PFSK-1 (cell line): ENCODE measurements at regions not wholly inside any gene's neighbourhood (a gene's known extent, or its start where the extent isn't known, plus 50 kb on each side); places are given as distances from the start of the nearest gene placed in this dataset.

Experiments used
- FOXP2 ChIP-seq: optimal IDR thresholded peaks from 2 replicates; pipeline ENCODE3; 2011; ENCODE audit warnings: borderline replicate concordance, control low read depth, inconsistent platforms; ENCODE audit not compliant: insufficient read depth; ENCODE audit errors: extremely low read length, extremely low read depth
- POLR2AphosphoS5 ChIP-seq: IDR thresholded peaks from 2 replicates; pipeline ENCODE4 v1.6.1; 2012; ENCODE audit warnings: low read depth, mild to moderate bottlenecking, control low read depth, low read length, moderate library complexity
- REST ChIP-seq, 2 experiments: IDR thresholded peaks; 2 replicates each; pipeline versions ENCODE4 v1.6.1 to v1.8.0; 2011 to 2012; ENCODE audit warnings: low read depth in 2 of 2, low read length in 2 of 2, control low read depth in 1 of 2, inconsistent platforms in 1 of 2, mild to moderate bottlenecking in 1 of 2, moderate library complexity in 1 of 2; ENCODE audit not compliant: insufficient read depth in 1 of 2
- SIN3A ChIP-seq: IDR thresholded peaks from 2 replicates; pipeline ENCODE4 v1.6.1; 2012; ENCODE audit warnings: mild to moderate bottlenecking, low read length, moderate library complexity, borderline replicate concordance; ENCODE audit not compliant: insufficient read depth
- TAF1 ChIP-seq: IDR thresholded peaks from 2 replicates; pipeline ENCODE4 v1.6.1; 2012; ENCODE audit warnings: low read length, control low read depth, borderline replicate concordance; ENCODE audit not compliant: insufficient read depth

DNA sequence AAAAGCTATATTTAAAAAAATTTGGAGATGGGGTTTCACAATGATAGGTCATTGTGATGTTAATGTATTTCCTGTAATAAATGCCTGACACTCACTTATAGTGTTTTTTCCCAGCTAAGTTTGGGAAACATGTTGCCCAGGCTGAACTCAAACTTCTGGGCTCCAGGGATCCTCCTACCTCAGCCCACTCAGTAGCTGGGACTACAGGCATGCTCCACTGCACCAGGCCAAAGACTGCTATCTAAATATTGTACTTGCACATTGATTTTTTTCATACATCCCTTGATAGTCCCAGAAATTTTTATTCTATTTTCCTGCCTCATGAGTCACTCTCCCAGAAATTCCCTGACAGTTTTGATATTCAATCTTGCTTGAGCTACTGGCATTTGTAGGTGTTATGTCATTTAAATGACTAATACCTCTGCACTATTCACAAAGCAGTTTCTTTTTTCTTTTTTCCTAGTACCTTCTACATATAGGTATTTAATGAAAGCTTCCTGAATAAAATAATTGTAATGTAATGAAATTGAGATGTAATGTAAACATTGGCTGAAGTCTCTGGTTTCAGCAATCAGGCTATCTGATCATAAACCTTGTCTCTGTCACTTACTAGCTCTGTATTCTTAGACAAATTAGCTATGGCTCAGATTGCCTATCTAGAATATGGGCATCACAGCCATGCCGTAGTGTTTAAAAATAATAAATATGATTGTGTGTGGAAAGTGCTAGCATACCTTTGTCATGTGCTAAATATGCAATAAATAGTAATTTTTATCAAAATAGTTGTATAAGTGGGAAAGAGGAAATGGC lies 1973.0 kb upstream of the AGA start:
- TF ChIP-seq FOXP2 (no peak), POLR2AphosphoS5 (no peak), REST (IDR thresholded peaks at IDR 0.05; ENCODE audit: insufficient read depth in 1 of 2, low read depth in 2 of 2, low read length in 2 of 2) (no peak), SIN3A (no peak), TAF1 (no peak)

DNA sequence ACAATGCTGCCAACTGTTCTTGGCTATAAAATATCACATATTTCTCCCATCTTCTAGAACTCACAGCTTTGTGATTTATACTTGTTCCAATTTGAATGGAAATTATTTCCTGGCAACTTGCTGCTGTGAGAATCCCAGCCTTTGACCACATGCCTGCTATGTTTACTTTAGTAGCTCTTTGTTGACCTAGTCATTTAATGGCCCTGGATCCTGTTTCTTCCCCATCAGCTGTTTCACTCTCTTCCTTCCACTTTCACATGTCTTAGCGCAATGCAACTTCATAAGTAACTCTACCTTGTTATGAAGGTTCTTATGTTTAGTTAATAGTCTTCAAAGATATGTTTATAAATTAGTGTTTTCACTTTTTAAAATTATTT lies 1973.6 kb upstream of the AGA start:
- TF ChIP-seq POLR2AphosphoS5 (no peak), SIN3A (peak; percentile 76; the same call in 1 of the 2 replicates)

DNA sequence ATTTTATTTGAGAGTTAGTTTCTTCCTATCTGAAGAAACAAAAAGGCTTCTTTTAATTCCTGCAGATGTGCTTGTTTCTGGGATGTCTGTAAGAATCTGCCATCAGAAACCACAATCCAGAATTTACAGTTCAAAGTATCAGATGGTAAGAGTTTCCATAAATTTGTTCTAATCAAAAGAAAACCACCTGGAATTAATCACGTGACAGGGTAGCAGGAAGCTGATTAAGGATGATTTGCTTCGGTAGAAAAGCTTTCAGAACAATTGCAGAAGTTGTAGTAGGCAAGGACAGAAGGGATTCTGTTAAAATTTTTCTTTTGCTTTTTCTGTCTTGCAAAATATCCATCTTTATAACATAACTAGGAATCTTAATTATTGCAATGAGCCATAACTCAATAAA lies 1975.1 kb upstream of the AGA start:
- no peak for TF ChIP-seq TAF1
- TF ChIP-seq REST (IDR thresholded peaks at IDR 0.05; ENCODE audit: insufficient read depth in 1 of 2, low read depth in 2 of 2, low read length in 2 of 2), result no peak
- TF ChIP-seq POLR2AphosphoS5, result no peak
- TF ChIP-seq SIN3A, result no peak
- no peak for TF ChIP-seq FOXP2

DNA sequence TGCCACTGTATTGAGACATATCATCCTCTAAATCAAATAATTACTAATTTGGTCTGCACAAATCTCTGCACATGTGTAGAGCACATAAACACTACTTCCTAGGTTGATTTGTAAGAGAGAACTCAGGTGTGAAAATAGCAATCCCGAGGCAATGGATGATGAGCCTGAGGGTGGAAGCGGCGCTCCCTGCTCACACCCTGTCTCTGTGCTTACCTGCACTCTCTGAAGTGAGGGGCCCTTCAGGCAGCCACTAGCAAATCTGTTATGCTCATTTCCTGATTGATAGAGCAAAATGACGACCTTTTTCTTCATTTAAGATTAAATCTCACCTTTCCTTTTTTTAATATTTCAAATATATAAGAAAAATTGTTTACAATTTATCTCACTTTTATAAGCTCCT lies 1995.7 kb upstream of the AGA start:
- TF ChIP-seq POLR2AphosphoS5 (no peak), REST (IDR thresholded peaks at IDR 0.05; ENCODE audit: insufficient read depth in 1 of 2, low read depth in 2 of 2, low read length in 2 of 2) (no peak), SIN3A (no peak), FOXP2 (no peak), TAF1 (no peak)

- TF ChIP-seq TAF1 (no peak), REST (IDR thresholded peaks at IDR 0.05; ENCODE audit: insufficient read depth in 1 of 2, low read depth in 2 of 2, low read length in 2 of 2) (no peak), FOXP2 (no peak), SIN3A (no peak), POLR2AphosphoS5 (no peak)
Measured at GRCh38 chr4:179441596-179441995, 1999.4 kb upstream of the AGA start.
